ENCODE measurements at regions not wholly inside any gene's neighbourhood (a gene's known extent, or its start where the extent isn't known, plus 50 kb on each side); places are given as distances from the start of the nearest gene placed in this dataset.

DNA sequence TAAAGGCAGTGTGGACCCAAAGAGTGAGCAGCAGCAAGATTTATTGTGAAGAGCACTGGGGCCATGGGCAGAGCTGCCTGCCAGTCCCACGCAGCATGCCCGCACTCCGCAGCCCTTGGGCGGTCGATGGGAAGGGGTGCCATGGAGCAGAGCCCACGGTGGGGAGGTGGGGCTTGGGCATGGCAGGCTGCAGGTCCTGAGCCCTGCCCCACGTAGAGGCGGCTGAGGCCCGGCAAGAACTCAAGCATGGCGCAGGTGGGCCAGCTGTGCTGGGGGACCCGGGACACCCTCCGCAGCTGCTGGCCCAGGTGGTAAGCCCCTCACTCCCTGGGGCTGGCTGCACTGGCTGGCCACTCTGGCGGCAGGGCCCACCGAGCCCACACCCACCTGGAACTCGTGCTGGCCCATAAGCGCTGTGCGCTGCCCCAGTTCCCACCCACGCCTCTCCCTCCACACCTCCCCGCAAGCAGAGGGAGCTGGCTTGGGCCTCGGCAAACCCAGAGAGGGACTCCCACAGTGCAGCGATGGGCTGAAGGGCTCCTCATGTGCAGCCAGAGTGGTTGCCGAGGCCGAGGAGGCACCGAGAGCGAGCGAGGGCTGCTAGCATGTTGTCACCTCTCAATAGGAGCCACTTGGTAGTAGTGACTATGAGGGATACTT, 1218.8 kb upstream of the EPHA6 start:
- DNase-seq (ENCODE audit: low spot score): no peak
- in situ Hi-C loops (cut with MboI; ENCODE audit: low sequenced_read_pairs, unreplicated experiment): no loop called here
- TF ChIP-seq, protein P1, sequence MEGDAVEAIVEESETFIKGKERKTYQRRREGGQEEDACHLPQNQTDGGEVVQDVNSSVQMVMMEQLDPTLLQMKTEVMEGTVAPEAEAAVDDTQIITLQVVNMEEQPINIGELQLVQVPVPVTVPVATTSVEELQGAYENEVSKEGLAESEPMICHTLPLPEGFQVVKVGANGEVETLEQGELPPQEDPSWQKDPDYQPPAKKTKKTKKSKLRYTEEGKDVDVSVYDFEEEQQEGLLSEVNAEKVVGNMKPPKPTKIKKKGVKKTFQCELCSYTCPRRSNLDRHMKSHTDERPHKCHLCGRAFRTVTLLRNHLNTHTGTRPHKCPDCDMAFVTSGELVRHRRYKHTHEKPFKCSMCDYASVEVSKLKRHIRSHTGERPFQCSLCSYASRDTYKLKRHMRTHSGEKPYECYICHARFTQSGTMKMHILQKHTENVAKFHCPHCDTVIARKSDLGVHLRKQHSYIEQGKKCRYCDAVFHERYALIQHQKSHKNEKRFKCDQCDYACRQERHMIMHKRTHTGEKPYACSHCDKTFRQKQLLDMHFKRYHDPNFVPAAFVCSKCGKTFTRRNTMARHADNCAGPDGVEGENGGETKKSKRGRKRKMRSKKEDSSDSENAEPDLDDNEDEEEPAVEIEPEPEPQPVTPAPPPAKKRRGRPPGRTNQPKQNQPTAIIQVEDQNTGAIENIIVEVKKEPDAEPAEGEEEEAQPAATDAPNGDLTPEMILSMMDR (IDR thresholded peaks at IDR 0.05; ENCODE audit: borderline replicate concordance, control extremely low read depth, extremely low read depth, insufficient read depth, missing control alignments): no peak

DNA sequence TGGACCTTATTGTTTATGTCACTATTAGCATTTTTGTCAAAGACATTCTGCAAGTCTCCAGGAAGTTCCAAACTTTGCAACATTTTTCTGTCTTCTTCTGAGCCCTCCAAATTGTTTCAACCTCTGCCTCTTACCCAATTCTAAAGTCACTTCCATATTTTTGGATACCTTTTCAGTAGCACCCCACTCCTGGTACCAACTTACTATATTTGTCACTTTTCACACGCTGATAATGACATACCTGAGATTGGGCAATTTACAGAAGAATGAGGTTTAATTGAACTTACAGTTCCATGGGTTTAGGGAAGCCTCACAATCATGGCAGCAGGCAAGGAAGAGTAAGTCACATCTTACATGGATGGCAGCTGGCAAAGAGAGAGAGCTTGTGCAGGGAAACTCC, 1206.5 kb upstream of the EPHA6 start:
- in situ Hi-C loops (cut with MboI; ENCODE audit: low sequenced_read_pairs, unreplicated experiment): no loop called here
- TF ChIP-seq, protein P1 (IDR thresholded peaks at IDR 0.05; ENCODE audit: borderline replicate concordance, control extremely low read depth, extremely low read depth, insufficient read depth, missing control alignments): no peak

DNA sequence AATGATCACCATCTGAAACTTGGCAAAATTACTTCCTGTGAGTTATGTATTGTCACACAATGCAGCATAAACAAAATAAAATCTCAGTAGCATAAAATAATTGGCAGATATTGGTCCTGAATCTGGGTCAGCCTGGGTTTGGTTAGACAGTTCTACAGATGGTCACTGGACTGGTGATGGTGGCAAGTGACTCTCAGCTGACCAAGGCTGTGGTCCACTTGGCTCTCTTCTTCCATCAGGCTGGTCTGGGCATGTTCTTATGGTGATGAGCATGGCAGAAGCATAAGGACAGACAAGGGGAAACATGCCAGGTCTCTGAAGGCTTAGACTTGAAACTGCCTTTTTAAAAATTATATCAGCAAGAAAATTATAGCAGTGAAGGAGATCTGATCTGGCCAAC, 1205.0 kb upstream of the EPHA6 start:
- DNase-seq (ENCODE audit: low spot score): no peak
- in situ Hi-C loops (cut with MboI; ENCODE audit: low sequenced_read_pairs, unreplicated experiment): no loop called here
- TF ChIP-seq, protein P1 (IDR thresholded peaks at IDR 0.05; ENCODE audit: borderline replicate concordance, control extremely low read depth, extremely low read depth, insufficient read depth, missing control alignments): no peak

More for the DNA sequence above, 1206.5 kb upstream of the EPHA6 start:
- DNase-seq (ENCODE audit: low spot score): no peak

DNA sequence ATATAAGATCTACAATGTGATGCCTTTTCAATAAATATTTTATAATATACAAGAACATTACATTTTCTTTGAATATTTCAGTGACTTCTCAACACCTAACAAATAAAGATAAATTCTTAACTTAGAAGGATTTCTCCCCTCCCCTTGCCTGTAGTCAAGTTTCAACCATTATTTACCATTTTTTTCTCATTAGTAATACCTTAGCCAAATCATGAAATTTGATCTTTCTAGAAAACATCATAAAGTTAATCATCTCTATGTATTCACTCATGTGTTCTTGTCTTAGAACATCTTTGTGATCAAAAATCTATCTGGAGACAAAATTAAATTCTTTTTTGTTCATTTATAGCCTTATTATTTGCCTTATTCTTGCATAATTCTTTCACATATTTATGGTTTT, 1201.8 kb upstream of the EPHA6 start:
- in situ Hi-C loops (cut with MboI; ENCODE audit: low sequenced_read_pairs, unreplicated experiment): no loop called here
- no peak for DNase-seq (ENCODE audit: low spot score)

DNA sequence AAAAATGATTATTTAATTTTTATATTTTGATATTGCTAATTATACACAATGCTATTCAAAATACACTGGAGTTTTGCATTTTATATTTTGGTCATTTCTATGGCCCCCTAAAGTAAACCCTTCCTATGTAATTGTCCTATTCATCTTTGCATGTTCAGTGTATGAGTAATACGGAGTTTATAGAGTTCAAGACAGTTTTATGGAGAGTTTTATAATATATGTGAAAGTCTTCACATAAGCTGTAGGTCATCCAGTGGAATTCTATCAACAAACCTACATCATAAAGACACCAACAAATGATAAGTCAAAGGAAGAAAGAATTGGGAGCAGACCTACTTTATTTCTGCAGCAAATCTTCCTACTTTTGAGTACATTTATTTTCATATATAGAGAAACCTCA, 1200.4 kb upstream of the EPHA6 start:
- in situ Hi-C loops (cut with MboI; ENCODE audit: low sequenced_read_pairs, unreplicated experiment): no loop called here
- DNase-seq (ENCODE audit: low spot score): no peak
- TF ChIP-seq, protein P1 (IDR thresholded peaks at IDR 0.05; ENCODE audit: borderline replicate concordance, control extremely low read depth, extremely low read depth, insufficient read depth, missing control alignments): no peak

More for the DNA sequence above, 1201.8 kb upstream of the EPHA6 start:
- TF ChIP-seq, protein P1 (IDR thresholded peaks at IDR 0.05; ENCODE audit: borderline replicate concordance, control extremely low read depth, extremely low read depth, insufficient read depth, missing control alignments): no peak

DNA sequence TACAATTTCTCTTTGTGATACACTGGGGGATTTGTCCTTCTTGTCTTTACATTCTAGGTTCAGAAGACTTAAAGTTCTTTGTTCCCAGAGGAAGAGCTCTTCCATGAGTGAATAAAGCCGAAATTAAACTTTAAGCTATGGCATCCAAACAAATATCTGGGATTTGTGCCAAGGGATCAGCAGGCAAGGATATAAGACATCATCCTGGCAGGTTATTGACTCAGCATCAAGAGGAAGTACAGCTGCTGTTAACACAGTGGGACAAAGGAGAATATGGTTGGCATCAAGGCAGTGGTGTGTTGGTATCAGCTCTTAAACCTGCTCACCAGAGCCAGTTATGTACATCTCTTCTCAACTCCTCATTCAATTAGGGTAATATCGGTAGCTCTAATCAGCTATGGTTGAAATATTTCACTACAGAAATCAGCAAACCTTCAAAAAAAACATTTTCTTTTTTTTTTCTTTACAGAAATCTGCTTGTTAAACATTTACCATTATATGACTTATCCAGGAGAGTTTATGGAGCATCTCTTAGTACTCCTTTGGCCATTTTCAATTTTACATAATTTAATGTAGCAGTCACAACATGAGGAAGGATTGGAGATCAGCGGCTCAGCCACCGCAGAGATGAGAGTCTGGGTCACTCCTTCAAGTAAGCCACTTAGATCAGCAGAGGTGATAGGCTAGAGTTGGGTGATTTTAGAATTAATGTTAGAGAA, 1198.6 kb upstream of the EPHA6 start:
- in situ Hi-C loops (cut with MboI; ENCODE audit: low sequenced_read_pairs, unreplicated experiment): no loop called here
- TF ChIP-seq, protein P1 (IDR thresholded peaks at IDR 0.05; ENCODE audit: borderline replicate concordance, control extremely low read depth, extremely low read depth, insufficient read depth, missing control alignments): no peak
- DNase-seq (ENCODE audit: low spot score): no peak
